Mesendoderm (in vitro differentiated cells): ENCODE measurements at regions not wholly inside any gene's neighbourhood (a gene's known extent, or its start where the extent isn't known, plus 50 kb on each side); places are given as distances from the start of the nearest gene placed in this dataset.

Source experiments
- DNase-seq: peaks from one replicate; pipeline ENCODE4 v3.0.0; 2013
- H2AK5ac ChIP-seq: 2 replicates; pipeline ENCODE4 v1.6.1; 2013; ENCODE audit warnings: low read length, inconsistent platforms
- H2BK120ac ChIP-seq: 2 replicates; pipeline ENCODE4 v1.6.1; 2013; ENCODE audit warnings: low read depth, mild to moderate bottlenecking, low read length, moderate library complexity, mixed read lengths
- H2BK15ac ChIP-seq: replicated peaks from 2 replicates; pipeline ENCODE4 v1.6.1; 2013; ENCODE audit warnings: low read depth, mild to moderate bottlenecking, moderate library complexity
- H2BK5ac ChIP-seq: 2 replicates; pipeline ENCODE4 v1.6.1; 2013; ENCODE audit warnings: low read length, inconsistent platforms
- H3K18ac ChIP-seq: 2 replicates; pipeline ENCODE4 v1.6.1; 2013; ENCODE audit warnings: mild to moderate bottlenecking, low read length, mixed read lengths
- H3K23ac ChIP-seq: one replicate; pipeline ENCODE4 v1.6.1; 2013; ENCODE audit warnings: low read length
- H3K27ac ChIP-seq: 2 replicates; pipeline ENCODE4 v1.5.1; 2013; ENCODE audit warnings: low read depth, mild to moderate bottlenecking, inconsistent platforms, low read length, moderate library complexity
- H3K27me3 ChIP-seq: 2 replicates; pipeline ENCODE4 v1.6.1; 2013; ENCODE audit warnings: low read length, control low read depth, mild to moderate bottlenecking, inconsistent platforms; ENCODE audit not compliant: insufficient read depth, poor library complexity
- H3K36me3 ChIP-seq: 2 replicates; pipeline ENCODE4 v1.6.1; 2013; ENCODE audit warnings: low read length, inconsistent platforms; ENCODE audit not compliant: control insufficient read depth, insufficient read depth
- H3K4ac ChIP-seq: one replicate; pipeline ENCODE4 v1.6.1; 2013; ENCODE audit warnings: low read depth, mild to moderate bottlenecking, low read length, moderate library complexity
- H3K4me1 ChIP-seq: 2 replicates; pipeline ENCODE4 v1.6.1; 2013; ENCODE audit warnings: low read depth, low read length, inconsistent platforms; ENCODE audit not compliant: control insufficient read depth
- H3K4me2 ChIP-seq: 2 replicates; pipeline ENCODE4 v1.6.1; 2013; ENCODE audit warnings: low read length
- H3K4me3 ChIP-seq: 2 replicates; pipeline ENCODE4 v1.5.1; 2013; ENCODE audit warnings: mild to moderate bottlenecking, low read length
- H3K56ac ChIP-seq: one replicate; pipeline ENCODE4 v1.6.1; 2013; ENCODE audit warnings: low read length
- H3K79me1 ChIP-seq: 2 replicates; pipeline ENCODE4 v1.6.1; 2013; ENCODE audit warnings: low read length, inconsistent platforms
- H3K79me2 ChIP-seq: 2 replicates; pipeline ENCODE4 v1.6.1; 2013; ENCODE audit warnings: mild to moderate bottlenecking, low read length; ENCODE audit not compliant: control insufficient read depth, insufficient read depth
- H3K9ac ChIP-seq: 2 replicates; pipeline ENCODE4 v1.6.1; 2013; ENCODE audit warnings: low read length, inconsistent platforms
- H4K5ac ChIP-seq: one replicate; pipeline ENCODE4 v1.6.1; 2013; ENCODE audit warnings: low read length
- H4K8ac ChIP-seq: one replicate; pipeline ENCODE4 v1.6.1; 2013; ENCODE audit warnings: low read depth, mild to moderate bottlenecking, control low read depth, low read length, moderate library complexity
- WGBS: extraction: QIAGEN DNeasy Blood & Tissue Kit; methylation state at CpG from one replicate; pipeline ENCODE4 v1.1.7; 2013; ENCODE audit warnings: low lambda C conversion rate, missing lambda C conversion rate; ENCODE audit not compliant: insufficient coverage; ENCODE audit errors: extremely low coverage; 5-methylcytosine and 5-hydroxymethylcytosine counted together

GRCh38 chr2:108067820-108068405 is 81.6 kb downstream of the SLC5A7 start:
- Histone ChIP-seq H3K4me2 (no peak overlapping the region), H3K9ac (no peak overlapping the region), H3K27me3 (no peaks in the 10 kb centered on the region), H2BK120ac (no peak overlapping the region), H3K56ac (no peak overlapping the region), H3K36me3 (no peaks in the 10 kb centered on the region), H2BK15ac (no peak overlapping the region), H2AK5ac (no peak overlapping the region), H3K27ac (no peak overlapping the region), H3K18ac (no peak overlapping the region), H2BK5ac (no peak overlapping the region), H3K79me2 (no peaks in the 10 kb centered on the region), H4K5ac (no peak overlapping the region), H3K4me3 (no peak overlapping the region), H3K4ac (no peak overlapping the region), H3K79me1 (no peaks in the 10 kb centered on the region), H3K23ac (no peak overlapping the region), H4K8ac (no peak overlapping the region), H3K4me1 (no peaks in the 10 kb centered on the region)
- WGBS = no CpG with 5 or more reads among the region's 8 CpGs
- no peak for DNase-seq

- H3K4ac ChIP-seq = no peak overlapping the region
- H3K27me3 ChIP-seq = no peaks in the 10 kb centered on the region
- H4K5ac ChIP-seq = no peak overlapping the region
- no peaks in the 10 kb centered on the region for H3K79me2 ChIP-seq
- no peaks in the 10 kb centered on the region for H3K36me3 ChIP-seq
- H3K23ac ChIP-seq = no peak overlapping the region
- H3K9ac ChIP-seq = no peak overlapping the region
- no peak overlapping the region for H3K4me3 ChIP-seq
- no peak overlapping the region for H3K27ac ChIP-seq
- no peak overlapping the region for H2BK120ac ChIP-seq
- H3K79me1 ChIP-seq = no peaks in the 10 kb centered on the region
- no peak overlapping the region for H3K18ac ChIP-seq
- no CpG with 5 or more reads among the region's 8 CpGs for WGBS
- H2AK5ac ChIP-seq = no peak overlapping the region
- H2BK15ac ChIP-seq = no peak overlapping the region
- no peak overlapping the region for H2BK5ac ChIP-seq
- no peak overlapping the region for H3K4me2 ChIP-seq
- no peak overlapping the region for H3K56ac ChIP-seq
- DNase-seq = peak; percentile 40
- no peaks in the 10 kb centered on the region for H3K4me1 ChIP-seq
- no peak overlapping the region for H4K8ac ChIP-seq
Observed at GRCh38 chr2:108069515-108070310, 83.4 kb downstream of the SLC5A7 start.

GRCh38 chr2:108073415-108074072 is 87.2 kb downstream of the SLC5A7 start:
- H2BK120ac ChIP-seq = no peak overlapping the region
- no peaks in the 10 kb centered on the region for H3K79me2 ChIP-seq
- no peaks in the 10 kb centered on the region for H3K79me1 ChIP-seq
- H4K5ac ChIP-seq = no peak overlapping the region
- DNase-seq = no peak
- H3K36me3 ChIP-seq = no peaks in the 10 kb centered on the region
- no peak overlapping the region for H3K9ac ChIP-seq
- no peak overlapping the region for H3K27ac ChIP-seq
- no peak overlapping the region for H2AK5ac ChIP-seq
- no peak overlapping the region for H3K23ac ChIP-seq
- no peak overlapping the region for H4K8ac ChIP-seq
- H2BK5ac ChIP-seq = no peak overlapping the region
- WGBS = no CpG with 5 or more reads among the region's 4 CpGs
- H3K4me3 ChIP-seq = no peak overlapping the region
- no peaks in the 10 kb centered on the region for H3K27me3 ChIP-seq
- no peaks in the 10 kb centered on the region for H3K4me1 ChIP-seq
- H2BK15ac ChIP-seq = no peak overlapping the region
- no peak overlapping the region for H3K4me2 ChIP-seq
- H3K4ac ChIP-seq = no peak overlapping the region
- no peak overlapping the region for H3K56ac ChIP-seq
- no peak overlapping the region for H3K18ac ChIP-seq

- no peak for DNase-seq
- H3K27me3 ChIP-seq = no peaks in the 10 kb centered on the region
- no peak overlapping the region for H3K23ac ChIP-seq
- H3K36me3 ChIP-seq = no peaks in the 10 kb centered on the region
- no peak overlapping the region for H2BK120ac ChIP-seq
- no peak overlapping the region for H3K4ac ChIP-seq
- no peaks in the 10 kb centered on the region for H3K79me2 ChIP-seq
- no peak overlapping the region for H2BK5ac ChIP-seq
- no peak overlapping the region for H3K56ac ChIP-seq
- H2BK15ac ChIP-seq = no peak overlapping the region
- no peaks in the 10 kb centered on the region for H3K79me1 ChIP-seq
- no peak overlapping the region for H4K5ac ChIP-seq
- H3K9ac ChIP-seq = no peak overlapping the region
- no peak overlapping the region for H3K4me2 ChIP-seq
- H3K18ac ChIP-seq = no peak overlapping the region
- no peak overlapping the region for H3K4me3 ChIP-seq
- H2AK5ac ChIP-seq = no peak overlapping the region
- no peak overlapping the region for H4K8ac ChIP-seq
- no peaks in the 10 kb centered on the region for H3K4me1 ChIP-seq
- no CpG with 5 or more reads among the region's 4 CpGs for WGBS
- no peak overlapping the region for H3K27ac ChIP-seq
Observed at GRCh38 chr2:108074150-108074549, 87.8 kb downstream of the SLC5A7 start.

GRCh38 chr2:108074946-108075345 is 88.6 kb downstream of the SLC5A7 start:
- Histone ChIP-seq H3K36me3 (no peaks in the 10 kb centered on the region), H2BK15ac (no peak overlapping the region), H3K23ac (no peak overlapping the region), H3K18ac (no peak overlapping the region), H3K4me3 (no peak overlapping the region), H3K56ac (no peak overlapping the region), H4K8ac (no peak overlapping the region), H3K4me2 (no peak overlapping the region), H3K79me2 (no peaks in the 10 kb centered on the region), H3K79me1 (no peaks in the 10 kb centered on the region), H3K4ac (no peak overlapping the region), H2AK5ac (no peak overlapping the region), H3K27me3 (no peaks in the 10 kb centered on the region), H4K5ac (no peak overlapping the region), H3K27ac (no peak overlapping the region), H2BK5ac (no peak overlapping the region), H2BK120ac (no peak overlapping the region), H3K9ac (no peak overlapping the region), H3K4me1 (no peaks in the 10 kb centered on the region)
- peak; percentile 68 for DNase-seq
- WGBS = no CpG with 5 or more reads among the region's 5 CpGs
